HS-27A (cell line): ENCODE measurements at regions not wholly inside any gene's neighbourhood (a gene's known extent, or its start where the extent isn't known, plus 50 kb on each side); places are given as distances from the start of the nearest gene placed in this dataset.
A peak's percentile ranks its signal among the peaks of the same experiment; 100 is the strongest.

Experiments
- DNase-seq: peaks from one replicate; pipeline ENCODE4 v3.0.0-alpha.2; 2012; ENCODE audit warnings: low read depth, missing footprints

GRCh38 chr1:187310038-187310631 lies 481.4 kb downstream of the PLA2G4A start:
- DNase-seq = no peak

GRCh38 chr1:187313115-187313514 lies 484.4 kb downstream of the PLA2G4A start:
- no peak for DNase-seq

GRCh38 chr1:187326557-187326956 lies 497.8 kb downstream of the PLA2G4A start:
- no peak for DNase-seq

- DNase-seq = no peak
Observed at GRCh38 chr1:187336441-187337168, 507.9 kb downstream of the PLA2G4A start.

GRCh38 chr1:187338762-187339412 lies 510.1 kb downstream of the PLA2G4A start:
- DNase-seq = peak; percentile 14

- DNase-seq = no peak
Observed at GRCh38 chr1:187342495-187342894, 513.7 kb downstream of the PLA2G4A start.

GRCh38 chr1:187374082-187374481 lies 545.3 kb downstream of the PLA2G4A start:
- DNase-seq = no peak

GRCh38 chr1:187374742-187375141 lies 546.0 kb downstream of the PLA2G4A start:
- DNase-seq = no peak

- no peak for DNase-seq
Observed at GRCh38 chr1:187383366-187383765, 554.6 kb downstream of the PLA2G4A start.

- DNase-seq = no peak
Observed at GRCh38 chr1:187384504-187384903, 555.8 kb downstream of the PLA2G4A start.

- DNase-seq = no peak
Observed at GRCh38 chr1:187390215-187390818, 561.6 kb downstream of the PLA2G4A start.

GRCh38 chr1:187396226-187396625 lies 567.5 kb downstream of the PLA2G4A start:
- no peak for DNase-seq

GRCh38 chr1:187396929-187397796 lies 568.4 kb downstream of the PLA2G4A start:
- no peak for DNase-seq

GRCh38 chr1:187408212-187409004 lies 579.7 kb downstream of the PLA2G4A start:
- no peak for DNase-seq

- no peak for DNase-seq
Observed at GRCh38 chr1:187409341-187409740, 580.6 kb downstream of the PLA2G4A start.

- no peak for DNase-seq
Observed at GRCh38 chr1:187411118-187411517, 582.4 kb downstream of the PLA2G4A start.

GRCh38 chr1:187413405-187414169 lies 584.8 kb downstream of the PLA2G4A start:
- no peak for DNase-seq

- no peak for DNase-seq
Observed at GRCh38 chr1:187415065-187415464, 586.3 kb downstream of the PLA2G4A start.

- no peak for DNase-seq
Observed at GRCh38 chr1:187417520-187417919, 588.8 kb downstream of the PLA2G4A start.

GRCh38 chr1:187433598-187433997 lies 604.8 kb downstream of the PLA2G4A start:
- peak; percentile 11 for DNase-seq
